ENCODE measurements at regions not wholly inside any gene's neighbourhood (a gene's known extent, or its start where the extent isn't known, plus 50 kb on each side); places are given as distances from the start of the nearest gene placed in this dataset.

DNA sequence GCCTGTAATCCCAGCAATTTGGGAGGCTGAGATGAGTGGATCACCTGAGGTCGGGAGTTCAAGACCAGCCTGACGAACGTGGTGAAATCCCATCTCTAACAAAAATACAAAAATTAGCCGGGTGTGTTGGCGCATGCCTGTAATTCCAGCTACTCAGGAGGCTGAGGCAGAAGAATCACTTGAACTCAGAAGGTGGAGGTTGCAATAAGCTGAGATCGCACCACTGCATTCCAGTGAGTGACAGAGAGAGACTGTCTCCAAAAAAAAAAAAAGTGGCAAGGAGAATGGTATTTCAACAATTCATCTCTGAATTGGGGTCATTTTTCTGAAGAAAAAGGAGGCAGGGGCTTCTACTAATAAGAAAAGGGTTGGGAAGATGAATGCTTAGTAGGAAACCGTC is 111.5 kb upstream of the NHSL1 start:
- no peak for DNase-seq

DNA sequence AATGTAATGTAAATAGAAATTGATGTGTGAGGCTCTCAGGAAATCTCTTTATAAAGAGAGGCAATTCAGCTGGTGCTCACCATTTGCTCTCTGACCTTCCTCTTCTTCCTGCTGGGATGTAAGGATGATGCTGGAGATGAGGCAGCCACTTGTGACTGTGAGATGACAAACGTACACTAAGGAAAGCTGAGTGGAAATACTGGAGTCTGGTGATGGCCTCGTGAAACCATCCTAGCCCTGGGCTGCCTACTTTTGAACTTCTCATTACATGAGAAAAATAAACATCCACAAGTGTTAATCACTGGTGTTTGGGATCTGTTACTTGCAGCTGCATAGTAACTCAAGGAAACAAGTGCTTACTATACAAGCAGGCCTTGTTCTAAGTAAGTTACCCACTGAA is 114.9 kb upstream of the NHSL1 start:
- DNase-seq, result no peak

DNA sequence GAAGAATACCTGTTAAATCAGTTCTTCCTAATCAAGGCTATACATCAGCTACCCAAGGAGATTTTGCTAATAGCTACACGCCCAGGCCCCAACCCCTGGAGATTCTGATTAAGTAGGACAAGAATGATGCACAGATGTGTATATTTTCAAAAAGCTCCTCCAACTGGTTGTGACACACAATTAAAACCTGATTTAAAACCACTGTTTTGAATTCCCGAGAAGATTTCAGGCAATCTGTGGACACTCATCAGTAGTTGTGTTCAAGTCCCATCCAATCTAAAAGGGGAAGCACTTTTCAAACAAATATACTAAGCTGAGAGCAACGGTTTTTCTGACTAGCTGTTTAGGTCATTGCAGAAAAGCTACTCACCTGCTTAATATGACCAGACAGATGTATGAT is 118.9 kb upstream of the NHSL1 start:
- no peak for DNase-seq

DNA sequence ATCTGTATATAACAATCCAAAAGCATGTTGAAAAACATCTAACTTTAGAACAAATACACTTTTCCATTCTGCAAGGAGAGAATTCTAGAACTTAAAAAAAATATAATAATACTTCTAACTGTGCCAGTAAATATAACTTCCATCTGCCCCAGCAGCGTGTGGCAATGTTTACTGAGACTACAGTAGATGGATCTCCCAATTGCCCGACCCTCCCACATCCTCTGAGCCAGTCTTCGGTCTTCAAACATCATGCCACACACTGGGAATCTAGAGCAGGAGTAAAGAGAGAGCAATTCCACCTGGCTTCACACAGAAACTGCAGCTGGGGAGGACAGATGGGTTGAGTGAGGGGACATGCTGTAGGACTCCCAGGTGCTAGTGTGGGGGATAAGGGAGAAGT is 121.3 kb upstream of the NHSL1 start:
- no peak for DNase-seq

DNA sequence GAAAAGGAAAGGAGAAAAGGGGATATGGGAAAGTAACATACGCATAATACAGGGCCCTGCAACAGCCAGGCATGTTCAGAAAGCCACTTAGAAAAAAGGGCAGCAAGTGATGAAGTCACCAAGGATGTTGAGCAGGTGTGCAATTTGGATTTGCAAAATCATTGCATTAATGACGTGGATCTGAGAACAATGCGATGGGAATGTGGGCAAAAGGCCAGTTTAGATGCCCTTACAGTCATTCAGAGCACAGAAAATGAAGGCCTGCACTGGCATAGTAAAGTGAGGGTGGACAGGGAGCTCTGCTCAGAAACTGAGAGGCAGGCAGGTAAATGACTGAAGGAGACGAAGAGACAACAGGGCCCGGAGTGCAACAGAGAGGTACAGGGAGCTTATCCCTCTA is 123.7 kb upstream of the NHSL1 start:
- no peak for DNase-seq

DNA sequence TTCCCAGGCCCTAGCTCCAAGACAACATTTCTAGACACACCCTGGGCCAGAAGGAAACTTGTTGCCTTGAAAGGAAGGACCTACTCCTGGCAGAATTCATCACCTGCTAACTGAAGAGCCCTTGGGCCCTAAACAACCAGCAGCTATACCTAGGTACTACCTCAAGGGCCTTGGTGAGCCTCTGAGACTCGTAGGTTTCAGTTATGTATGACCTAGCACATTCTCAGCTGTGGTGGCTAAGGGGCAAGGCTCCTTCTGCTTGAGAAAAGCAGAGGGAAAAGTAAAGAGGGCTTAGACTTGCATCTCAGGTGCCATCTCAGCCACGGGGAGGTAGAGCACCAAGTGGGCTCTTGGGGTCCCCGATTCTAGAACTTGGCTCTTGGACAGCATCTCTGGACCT is 132.3 kb upstream of the NHSL1 start:
- no peak for DNase-seq

DNA sequence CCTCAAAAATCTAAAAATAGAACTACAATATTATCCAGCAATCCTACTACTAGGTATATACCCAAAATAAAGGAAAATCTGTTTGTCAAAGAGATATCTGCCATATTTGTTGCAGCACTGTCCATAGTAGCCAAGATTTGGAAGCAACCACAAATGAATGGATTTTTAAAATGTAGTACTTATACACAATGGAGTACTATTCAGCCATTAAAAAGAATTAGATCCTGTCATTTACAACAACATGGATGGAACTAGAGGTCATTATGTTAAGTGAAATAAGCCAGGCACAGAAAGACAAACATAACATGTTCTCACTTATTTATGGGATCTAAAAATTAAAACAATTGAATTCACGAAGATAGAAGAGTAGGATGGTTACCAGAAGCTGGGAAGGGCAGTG is 135.7 kb upstream of the CCDC28A start:
- DNase-seq, result no peak

DNA sequence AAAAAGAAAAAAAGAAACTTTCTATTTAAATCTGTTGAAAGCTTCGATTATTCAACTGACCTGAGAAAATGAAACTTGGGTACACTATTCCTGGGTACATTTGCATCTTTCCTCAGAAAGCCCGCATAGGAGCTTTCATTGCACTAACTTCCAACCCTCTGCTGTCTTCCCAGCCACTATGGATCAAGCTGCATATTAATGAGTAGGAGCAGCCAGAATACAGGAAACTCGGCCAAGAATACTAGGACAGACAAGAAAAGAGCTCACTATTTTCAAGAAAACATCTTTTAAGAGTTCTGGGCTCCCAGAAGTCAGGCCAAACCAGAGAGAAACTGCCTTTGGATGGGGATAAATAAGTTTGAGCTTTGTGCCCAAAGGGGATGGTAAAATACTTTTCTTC is 135.0 kb upstream of the CCDC28A start:
- no peak for DNase-seq

DNA sequence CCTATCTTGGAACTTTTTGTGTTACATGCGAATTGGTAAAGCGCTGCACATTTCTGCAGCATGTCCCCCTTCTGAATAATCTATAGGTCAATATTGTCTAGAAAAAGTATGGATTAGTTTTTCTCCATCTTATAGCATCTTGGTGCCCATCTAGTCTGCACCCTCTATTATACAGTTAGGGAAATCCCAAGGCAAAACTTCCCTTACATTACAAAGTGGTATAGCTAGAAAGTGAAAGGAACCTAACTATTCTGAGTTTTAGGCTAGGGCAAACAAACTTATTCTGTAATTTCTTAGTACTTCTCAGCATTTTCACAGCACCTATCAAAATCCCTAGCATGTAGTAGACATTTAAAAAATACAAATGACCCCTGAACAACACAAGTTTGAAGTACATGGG is 133.5 kb upstream of the CCDC28A start:
- no peak for DNase-seq

DNA sequence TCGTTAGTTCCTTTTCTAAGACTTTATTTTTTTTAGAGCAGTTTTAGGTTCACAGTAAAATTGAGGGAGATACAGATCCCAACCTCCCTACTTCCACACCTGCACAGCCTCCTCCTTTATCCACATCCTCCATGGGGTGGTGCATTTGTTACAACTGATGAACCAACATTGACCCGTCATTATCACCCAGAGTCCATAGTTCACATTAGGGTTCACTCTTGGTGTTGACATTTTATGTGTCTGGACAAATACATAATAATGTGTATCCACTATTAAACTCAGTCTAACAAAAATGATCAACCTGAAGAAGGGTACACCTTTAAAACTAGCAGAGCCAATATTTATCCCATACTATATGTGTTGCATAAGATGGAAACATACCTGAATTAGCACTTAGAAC is 130.4 kb upstream of the CCDC28A start:
- DNase-seq, result no peak

DNA sequence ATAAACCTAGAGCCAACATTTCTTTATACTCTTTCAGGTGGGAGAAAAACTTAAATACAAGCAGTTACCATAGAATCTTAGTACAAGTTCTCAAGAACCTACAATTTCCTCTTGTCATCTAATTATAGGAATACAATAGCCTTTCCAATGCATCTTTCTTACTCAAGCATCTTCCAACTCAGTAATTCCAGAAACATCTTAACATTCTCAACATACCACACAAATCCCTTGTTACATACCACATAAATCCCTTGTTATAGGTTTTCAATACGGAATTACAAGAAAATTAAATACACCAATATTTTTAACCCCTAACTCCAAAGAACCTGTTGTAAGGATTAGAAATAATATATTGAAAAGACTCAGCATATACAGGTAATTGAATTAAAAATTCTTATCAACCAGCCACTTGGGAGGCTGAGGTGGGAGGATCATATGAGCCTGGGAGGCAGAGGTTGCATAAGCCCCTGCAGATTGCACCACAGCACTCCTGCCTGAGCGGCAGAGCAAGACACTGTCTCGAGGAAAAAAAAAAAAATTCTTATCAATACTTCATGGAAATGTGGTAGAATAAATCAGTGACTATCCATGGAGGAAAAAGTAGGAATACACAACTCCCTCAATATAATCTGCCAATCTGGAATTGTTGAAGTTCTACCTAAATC is 127.5 kb upstream of the CCDC28A start:
- no peak for DNase-seq

DNA sequence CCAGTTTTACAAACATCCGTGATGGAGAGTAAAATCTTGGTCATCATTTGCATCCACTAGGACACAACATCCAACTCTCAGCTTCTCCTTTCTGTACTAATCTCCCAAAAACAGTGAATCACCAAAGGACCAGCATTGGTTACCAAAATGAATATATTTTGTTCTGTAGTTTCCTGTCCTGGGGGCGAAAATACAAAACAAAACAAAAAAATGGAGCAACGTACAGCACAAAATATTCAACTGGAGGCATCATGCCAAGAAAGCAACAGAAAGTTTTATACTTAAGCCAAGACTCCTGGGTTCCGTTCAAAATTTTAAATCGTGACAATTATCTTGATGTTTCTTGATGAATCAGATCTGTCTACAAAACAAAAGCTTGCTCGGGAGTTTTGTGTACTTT is 126.6 kb upstream of the CCDC28A start:
- no peak for DNase-seq

DNA sequence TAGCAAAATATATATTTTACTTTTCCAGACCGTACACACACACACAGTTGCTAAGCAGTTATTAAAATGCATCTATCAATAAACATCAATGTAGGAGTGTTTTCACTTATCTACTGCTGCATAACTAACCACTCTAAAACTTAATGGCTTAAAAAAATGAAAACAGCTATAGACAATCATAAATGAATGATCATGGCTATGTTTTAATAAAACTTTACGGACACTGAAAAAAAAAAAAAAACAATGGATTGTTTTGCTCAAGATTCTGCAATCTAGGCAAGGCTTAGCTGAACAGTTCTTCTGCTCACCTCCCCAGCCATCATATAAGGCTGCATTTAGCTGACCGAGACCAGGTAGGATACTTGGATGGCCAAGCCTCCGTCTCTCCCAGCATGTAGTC is 125.4 kb upstream of the CCDC28A start:
- no peak for DNase-seq

DNA sequence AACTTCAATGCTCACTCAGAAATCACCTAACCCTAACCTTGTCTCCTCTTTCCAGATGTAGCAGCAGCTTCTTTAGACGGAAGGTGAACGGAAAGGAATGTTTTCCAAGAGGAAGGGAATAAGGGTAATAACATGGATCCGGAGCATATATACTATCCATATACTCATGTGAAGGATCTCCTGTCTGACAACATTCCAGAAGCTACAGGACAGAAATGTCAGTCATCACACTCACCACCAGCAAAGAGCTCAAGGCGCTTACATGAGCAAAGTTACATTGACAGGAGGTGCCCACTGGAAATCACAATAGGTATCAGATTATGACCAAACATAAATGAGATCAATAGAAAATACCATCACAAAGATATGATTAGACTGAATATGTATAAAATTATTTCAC is 122.1 kb upstream of the CCDC28A start:
- no peak for DNase-seq

DNA sequence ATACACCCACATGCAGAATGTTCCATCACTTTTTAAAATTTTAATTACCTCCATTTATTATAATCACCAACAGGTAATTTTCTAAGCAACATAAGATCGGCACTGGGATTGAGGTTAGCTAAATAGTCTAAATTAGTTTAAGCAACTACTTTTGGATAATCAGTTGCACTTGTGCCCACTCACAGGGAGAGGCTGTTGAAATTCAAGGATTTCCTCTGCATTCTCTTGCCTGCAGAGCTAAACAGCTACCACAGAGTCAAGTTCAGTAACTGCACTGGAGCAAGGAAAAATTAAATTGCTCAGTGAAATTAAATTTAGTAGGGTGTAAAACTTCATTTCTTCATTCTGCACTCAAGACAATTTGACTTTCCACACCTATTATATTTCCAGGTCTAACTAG is 120.7 kb upstream of the CCDC28A start:
- no peak for DNase-seq

DNA sequence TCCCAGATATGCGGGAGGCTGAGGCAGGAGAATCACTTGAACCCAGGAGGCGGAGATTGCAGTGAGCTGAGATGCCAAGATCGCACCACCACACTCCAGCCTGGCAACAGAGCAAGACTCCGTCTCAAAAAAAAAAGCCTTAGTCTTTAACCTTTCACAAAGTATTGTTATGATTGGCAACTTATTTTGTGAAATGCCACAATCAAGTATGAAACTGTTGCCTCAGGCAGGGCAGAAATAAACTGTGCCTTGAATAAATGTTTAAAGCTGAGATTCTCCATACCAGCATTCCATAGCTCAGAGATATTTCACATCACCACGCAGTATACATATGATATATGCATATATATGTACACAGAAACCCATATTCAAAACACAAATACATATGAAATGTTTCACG is 120.1 kb upstream of the CCDC28A start:
- DNase-seq, result no peak

DNA sequence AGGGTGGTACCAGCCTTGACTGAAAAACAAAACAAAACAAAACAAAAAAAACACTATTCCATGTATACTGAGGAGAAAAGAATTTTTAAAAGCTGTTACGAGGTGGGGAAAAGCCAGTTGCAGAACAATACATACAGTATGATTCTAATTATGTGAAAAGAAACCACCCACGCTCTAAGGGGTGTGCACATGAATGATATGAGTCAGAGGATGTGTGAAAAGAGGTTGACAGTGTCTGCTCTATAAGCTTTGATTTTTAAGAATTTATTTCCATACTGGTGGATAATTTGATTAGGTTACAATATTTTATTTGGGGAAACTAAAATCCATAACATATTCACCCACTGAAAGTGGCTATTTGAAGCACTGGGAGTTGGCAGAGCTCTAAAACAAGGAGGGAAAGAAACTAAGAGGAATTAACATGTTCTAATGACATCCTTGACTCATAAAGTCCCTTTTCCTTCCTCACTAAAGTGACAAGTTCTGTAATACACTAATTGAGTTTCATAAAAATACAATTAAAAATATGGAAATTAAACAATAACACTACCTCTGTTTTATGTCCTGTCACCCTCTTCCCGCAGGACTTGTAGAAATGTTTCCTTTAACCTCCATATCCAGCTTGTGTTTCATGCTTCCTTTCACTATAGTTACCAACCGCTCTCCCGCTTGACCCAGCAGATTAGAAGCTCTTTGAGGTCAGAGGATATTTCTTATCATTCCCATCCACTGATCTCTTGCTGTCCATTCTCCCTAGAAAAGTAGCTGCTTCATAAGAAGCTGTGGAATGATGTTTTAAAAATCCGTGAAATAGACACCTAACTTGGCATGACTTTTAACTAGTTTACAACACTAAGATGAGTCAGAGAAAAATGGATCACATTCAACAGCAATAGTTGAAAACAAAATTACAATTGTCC is 118.6 kb upstream of the CCDC28A start:
- no peak for DNase-seq

DNA sequence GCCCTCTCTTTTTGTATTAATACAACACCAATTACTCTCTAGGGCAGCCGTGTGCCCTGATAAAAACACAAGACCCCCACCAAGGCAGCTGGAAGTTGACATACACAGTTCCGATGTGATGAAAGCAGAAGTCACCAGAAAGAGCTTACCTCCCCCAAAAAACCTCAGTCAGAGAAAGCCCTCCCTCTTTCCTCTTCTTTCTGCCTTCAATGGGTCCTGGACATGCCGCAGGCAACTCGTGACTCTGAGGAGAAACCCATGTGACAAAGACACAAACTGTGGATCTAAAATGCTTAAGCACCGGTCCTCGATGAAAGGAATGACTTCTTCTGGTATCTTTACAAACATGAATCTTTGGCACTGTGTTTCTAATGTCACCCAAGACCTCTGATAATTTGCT is 117.7 kb upstream of the CCDC28A start:
- DNase-seq, result no peak

DNA sequence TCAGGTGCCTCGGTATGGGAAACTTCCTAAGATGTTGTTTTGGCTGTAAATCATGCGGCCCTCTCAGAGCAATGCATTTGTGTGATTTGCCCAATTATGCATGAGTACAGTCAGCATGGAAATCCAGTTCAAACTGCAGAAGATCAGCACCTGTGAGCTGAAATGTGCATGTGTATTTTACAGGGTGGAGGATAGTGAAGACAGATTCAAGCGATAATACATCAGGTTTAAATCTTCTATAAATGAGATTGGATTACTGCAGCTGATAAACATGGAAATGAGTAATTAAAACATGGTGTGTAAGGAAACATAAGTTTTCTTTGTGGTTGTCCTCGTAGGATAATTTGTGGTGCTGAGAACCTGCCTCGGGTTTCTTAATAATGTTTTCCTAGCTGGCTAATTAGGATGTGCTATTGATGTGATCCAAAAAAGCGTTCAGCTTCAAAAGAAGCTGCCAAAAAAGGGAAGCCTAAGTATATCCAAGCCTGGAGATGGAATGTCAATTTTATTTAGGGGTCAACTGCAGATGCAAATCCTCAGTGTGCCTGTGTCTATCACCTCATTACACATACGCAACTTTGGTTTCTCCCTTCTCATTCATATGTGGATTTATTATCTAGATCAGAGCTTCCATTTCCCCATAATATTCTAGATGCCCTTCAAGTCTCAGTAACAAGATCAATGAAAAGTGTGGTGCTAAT is 117.1 kb upstream of the CCDC28A start:
- no peak for DNase-seq

DNA sequence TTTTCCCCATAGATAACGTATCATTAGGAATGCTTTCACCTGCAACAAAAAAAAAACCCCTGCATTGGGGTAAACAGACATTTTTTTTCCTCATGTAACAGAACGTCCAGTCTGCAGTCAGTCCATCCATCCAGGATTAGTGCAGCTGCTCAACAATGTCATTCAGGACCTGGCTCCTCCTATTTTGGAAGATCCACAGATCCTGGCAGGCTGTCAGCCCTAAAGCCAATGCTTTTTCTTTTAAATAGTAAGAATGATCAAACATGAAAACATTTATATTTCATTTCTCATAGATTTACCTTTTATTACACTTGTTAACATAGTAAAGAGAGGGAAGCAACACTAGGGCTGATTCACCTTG is 116.5 kb upstream of the CCDC28A start:
- DNase-seq, result no peak

DNA sequence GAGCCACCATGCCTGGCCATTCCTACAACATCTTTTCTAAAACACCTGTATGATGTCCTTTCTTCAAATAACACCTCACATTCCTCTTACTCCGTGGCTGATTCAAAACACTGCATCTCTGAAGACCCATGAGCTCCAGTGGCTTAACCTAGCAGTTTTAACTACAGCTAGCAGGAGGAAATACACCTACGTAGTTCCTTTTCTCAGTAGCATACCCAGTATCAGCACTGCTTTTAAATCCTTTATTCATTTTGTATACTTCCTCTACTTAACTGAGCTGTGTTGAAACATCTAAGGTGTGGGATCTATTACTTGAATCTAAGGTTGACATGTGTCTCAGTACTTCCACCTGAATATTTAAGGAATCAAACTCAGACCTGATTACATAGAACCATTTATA is 113.6 kb upstream of the CCDC28A start:
- DNase-seq, result no peak

DNA sequence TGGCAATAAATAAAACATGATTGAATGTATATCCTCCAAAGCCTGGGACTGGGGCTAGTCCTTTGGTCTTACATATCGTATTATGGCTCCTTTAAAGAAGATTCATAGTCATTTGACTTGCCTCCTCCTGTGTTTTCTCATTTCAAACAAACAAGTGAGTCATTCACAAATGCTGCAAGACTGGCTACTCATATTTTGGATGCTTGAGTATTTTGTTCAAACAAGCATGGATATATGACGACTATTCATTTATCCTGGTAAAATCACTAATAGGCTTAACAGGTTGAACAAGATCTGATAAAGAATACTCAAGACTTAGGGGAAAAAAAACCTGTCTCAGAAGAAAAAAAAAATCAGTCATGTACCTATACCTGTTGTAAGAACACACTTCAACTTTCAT is 111.1 kb upstream of the CCDC28A start:
- DNase-seq, result no peak

DNA sequence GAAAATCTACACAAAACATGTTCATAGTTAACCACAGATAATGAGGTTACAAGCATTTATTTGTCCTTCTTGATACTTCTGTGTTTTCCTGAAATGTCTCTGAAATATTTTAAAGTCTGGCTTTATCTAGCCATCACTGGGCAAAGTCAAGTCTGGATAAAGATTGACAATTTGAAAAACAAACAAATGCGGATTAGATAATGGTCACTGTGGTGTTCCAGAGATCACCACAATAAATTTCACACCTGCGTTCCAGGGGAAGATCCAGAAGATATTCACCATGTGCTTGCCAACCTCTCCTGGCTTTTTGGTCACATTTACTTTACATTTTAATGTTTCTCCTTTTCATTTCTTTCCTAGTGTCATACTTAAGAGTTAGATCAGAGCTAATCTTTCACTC is 109.7 kb upstream of the CCDC28A start:
- DNase-seq, result no peak

DNA sequence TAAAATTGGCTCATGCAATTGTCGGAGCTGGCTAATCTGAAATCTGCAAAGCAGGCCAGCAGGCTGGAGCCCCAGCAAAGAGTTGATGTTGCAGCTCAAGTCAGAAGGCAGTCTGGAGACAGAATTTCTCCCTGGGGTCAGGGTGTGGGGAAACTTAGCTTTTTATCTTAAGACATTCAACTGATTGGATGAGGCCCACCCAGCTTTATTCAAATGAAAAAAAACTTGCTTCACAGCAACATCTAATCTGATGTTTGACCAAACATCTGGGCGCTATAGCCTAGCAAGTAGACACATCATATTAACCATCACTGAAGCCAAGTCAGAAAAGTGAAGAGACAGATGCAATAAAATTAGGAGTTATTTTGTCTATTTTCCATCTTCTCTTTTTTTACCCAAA is 108.8 kb upstream of the CCDC28A start:
- DNase-seq, result no peak

All from effector CD8-positive, alpha-beta T cell (primary cell).